ENCODE measurements at regions not wholly inside any gene's neighbourhood (a gene's known extent, or its start where the extent isn't known, plus 50 kb on each side); places are given as distances from the start of the nearest gene placed in this dataset.

GRCh38 chr12:75725521-75726111, 214.2 kb upstream of the KRR1 start:
- TF ChIP-seq CTCF (conservative IDR thresholded peaks at IDR 0.05; ENCODE audit: low read length) (peak; percentile 28; the same call in 1 of the 2 replicates), EZH2phosphoT487 (IDR thresholded peaks at IDR 0.05; ENCODE audit: borderline replicate concordance) (no peak)

All from Loucy (cell line).